Thoracic aorta (tissue), 2 donors: ENCODE measurements at regions not wholly inside any gene's neighbourhood (a gene's known extent, or its start where the extent isn't known, plus 50 kb on each side); places are given as distances from the start of the nearest gene placed in this dataset.
"Not testable (repeated sequence)": the region's sequence is repeated elsewhere in the genome, so short reads cannot be mapped to it uniquely, and the experiment has no call there.

ENCODE experiments used
- ATAC-seq: fragments of 150-250 bp; one replicate; pipeline ENCODE4 v1.8.0; 2017; ENCODE audit warnings: low read depth; ENCODE audit not compliant: insufficient number of reproducible peaks, low FRiP score
- DNase-seq: peaks from one replicate; pipeline ENCODE4 v3.0.0-alpha.2; 2020; ENCODE audit warnings: low spot score
- H3K27ac ChIP-seq, 2 donors: fragments of 200-600 bp; sonication (generic); 1 replicate in 1 of 2; 2 replicates in 1 of 2; pipeline ENCODE4 v1.5.1; 2016; ENCODE audit warnings: mild to moderate bottlenecking in 2 of 2, moderate library complexity in 2 of 2
- H3K27me3 ChIP-seq: fragments of 200-600 bp; sonication (generic); replicated peaks from 2 replicates; pipeline ENCODE4 v1.6.0; 2016; ENCODE audit warnings: mild to moderate bottlenecking; ENCODE audit not compliant: insufficient read depth
- H3K36me3 ChIP-seq: fragments of 200-600 bp; sonication (generic); one replicate; pipeline ENCODE4 v1.5.1; 2016
- H3K4me1 ChIP-seq, 2 donors: fragments of 200-600 bp; sonication (generic); 1 replicate in 1 of 2; 2 replicates in 1 of 2; pipeline versions ENCODE4 v1.5.1 to v1.6.0; 2016; ENCODE audit warnings: low read depth in 2 of 2, mild to moderate bottlenecking in 1 of 2; ENCODE audit not compliant: control insufficient read depth in 1 of 2
- H3K4me3 ChIP-seq: fragments of 200-600 bp; sonication (generic); 2 replicates; pipeline ENCODE4 v1.5.1; 2016; ENCODE audit warnings: mild to moderate bottlenecking
- H3K9me3 ChIP-seq: fragments of 200-600 bp; sonication (generic); 2 replicates; pipeline ENCODE4 v1.5.1; 2016
- CTCF ChIP-seq: fragments of 200-600 bp; sonication (generic); IDR thresholded peaks from one replicate; pipeline ENCODE4 v1.5.1; 2019; ENCODE audit warnings: antibody characterized with exemption

- Histone ChIP-seq H3K4me3 (no peak overlapping the region), H3K9me3 (no peaks in the 10 kb centered on the region), H3K36me3 (no peaks in the 10 kb centered on the region), H3K27me3 (no peaks in the 10 kb centered on the region), H3K27ac (no peak overlapping the region), H3K4me1 (no peaks in the 10 kb centered on the region)
- no peak for TF ChIP-seq CTCF
- DNase-seq (no peak), ATAC-seq (no peak)
Observed at GRCh38 chr11:19418221-19418620, 177.5 kb upstream of the E2F8 start.

- not testable (repeated sequence) for H3K4me3 ChIP-seq, ATAC-seq, DNase-seq
Observed at GRCh38 chr11:19412070-19412469, 171.3 kb upstream of the E2F8 start.

GRCh38 chr11:19410032-19410431 is 169.3 kb upstream of the E2F8 start:
- no peak overlapping the region for H3K27ac ChIP-seq
- no peaks in the 10 kb centered on the region for H3K4me1 ChIP-seq
- ATAC-seq (no peak), DNase-seq (no peak)
- no peaks in the 10 kb centered on the region for H3K27me3 ChIP-seq
- H3K4me3 ChIP-seq = no peak overlapping the region
- TF ChIP-seq CTCF = no peak
- H3K36me3 ChIP-seq = no peaks in the 10 kb centered on the region
- no peaks in the 10 kb centered on the region for H3K9me3 ChIP-seq

More at GRCh38 chr11:19412070-19412469, 171.3 kb upstream of the E2F8 start:
- not testable (repeated sequence) for H3K36me3 ChIP-seq, H3K27me3 ChIP-seq, H3K27ac ChIP-seq, H3K9me3 ChIP-seq, H3K4me1 ChIP-seq

GRCh38 chr11:19409307-19409706 is 168.6 kb upstream of the E2F8 start:
- Histone ChIP-seq H3K27ac (no peak overlapping the region), H3K4me3 (no peak overlapping the region), H3K4me1 (no peaks in the 10 kb centered on the region), H3K36me3 (no peaks in the 10 kb centered on the region), H3K9me3 (no peaks in the 10 kb centered on the region), H3K27me3 (no peaks in the 10 kb centered on the region)
- no peak for DNase-seq
- TF ChIP-seq CTCF = no peak
- no peak for ATAC-seq

GRCh38 chr11:19407677-19408270 is 167.0 kb upstream of the E2F8 start:
- Histone ChIP-seq H3K36me3 (no peaks in the 10 kb centered on the region), H3K27ac (no peak overlapping the region), H3K27me3 (no peaks in the 10 kb centered on the region), H3K4me3 (no peak overlapping the region), H3K9me3 (no peaks in the 10 kb centered on the region), H3K4me1 (no peaks in the 10 kb centered on the region)
- DNase-seq (no peak), ATAC-seq (no peak)
- TF ChIP-seq CTCF = no peak

GRCh38 chr11:19405966-19406365 is 165.2 kb upstream of the E2F8 start:
- Histone ChIP-seq H3K27me3 (no peaks in the 10 kb centered on the region), H3K4me1 (no peaks in the 10 kb centered on the region), H3K36me3 (no peaks in the 10 kb centered on the region), H3K4me3 (no peak overlapping the region), H3K9me3 (no peaks in the 10 kb centered on the region), H3K27ac (no peak overlapping the region)
- DNase-seq = no peak
- no peak for ATAC-seq
- no peak for TF ChIP-seq CTCF
